Stomach (tissue), 8 donors: ENCODE measurements at regions not wholly inside any gene's neighbourhood (a gene's known extent, or its start where the extent isn't known, plus 50 kb on each side); places are given as distances from the start of the nearest gene placed in this dataset.

ENCODE experiments used
- DNase-seq, 2 donors: peaks; one replicate each; pipeline versions ENCODE4 v3.0.0 to v3.0.0-alpha.2; 2013 to 2019
- H3K27ac ChIP-seq, 5 donors: fragments of 200-600 bp in 4 of 5; sonication (generic) in 4 of 5; one replicate each; pipeline ENCODE4 v1.5.1; 2013 to 2019; ENCODE audit warnings: mild to moderate bottlenecking in 1 of 5, moderate library complexity in 1 of 5
- H3K27me3 ChIP-seq, 3 donors: fragments of 200-600 bp; sonication (generic); one replicate each; pipeline ENCODE4 v1.5.1; 2017 to 2019; ENCODE audit warnings: mixed run types in 1 of 3
- H3K36me3 ChIP-seq, 4 donors: fragments of 200-600 bp; sonication (generic); 1 replicate in 3 of 4; 2 replicates in 1 of 4; pipeline ENCODE4 v1.5.1; 2016 to 2019
- H3K4me1 ChIP-seq, 4 donors: fragments of 200-600 bp; sonication (generic); one replicate each; pipeline ENCODE4 v1.5.1; 2016 to 2019
- H3K4me3 ChIP-seq, 4 donors: fragments of 200-600 bp; sonication (generic) in 3 of 4; one replicate each; pipeline ENCODE4 v1.5.1; 2016 to 2019; ENCODE audit warnings: mild to moderate bottlenecking in 1 of 4
- H3K9me3 ChIP-seq, 4 donors: fragments of 200-600 bp; sonication (generic); one replicate each; pipeline ENCODE4 v1.5.1; 2016 to 2019
- CTCF ChIP-seq, 7 experiments: fragments of 450-650 bp in 4 of 7; fragments of 200-600 bp in 3 of 7; sonication (generic) in 3 of 7; IDR thresholded peaks; one replicate each; pipeline ENCODE4 v1.5.1; 2016 to 2019; ENCODE audit warnings: antibody characterized with exemption in 7 of 7, control low read depth in 2 of 7, mild to moderate bottlenecking in 1 of 7
- EP300 ChIP-seq: sonication (generic); formaldehyde crosslinking; IDR thresholded peaks from one replicate; pipeline ENCODE4 v1.6.1; 2017; ENCODE audit warnings: antibody characterized with exemption
- POLR2A ChIP-seq, 4 donors: fragments of 450-650 bp; IDR thresholded peaks; one replicate each; pipeline ENCODE4 v1.6.1; 2016; ENCODE audit warnings: antibody characterized with exemption in 4 of 4, control low read depth in 2 of 4, mild to moderate bottlenecking in 1 of 4, moderate library complexity in 1 of 4
- POLR2AphosphoS5 ChIP-seq, 3 donors: sonication (generic); formaldehyde crosslinking; IDR thresholded peaks; one replicate each; pipeline ENCODE4 v1.6.1; 2016; ENCODE audit warnings: antibody characterized with exemption in 3 of 3
- WGBS, 5 donors: extraction: QIAGEN DNeasy Blood & Tissue Kit in 3 of 5; methylation state at CpG; one replicate each; pipeline versions ENCODE4 v1.1.5 to v1.1.7; 2013 to 2018; 5-methylcytosine and 5-hydroxymethylcytosine counted together
- intact Hi-C: fragments of 100-400 bp; cut with DNase I; formaldehyde crosslinking; loops from one replicate; pipeline ENCODE4 v1.15.1; 2023; ENCODE audit warnings: low total_unique reads
- donor health status: healthy with polysubstance abuse.
- donor health status: Bipolar disorder and iron deficiency.
- donor health status: healthy.

GRCh38 chr5:88108490-88109279 lies 160.0 kb downstream of the TMEM161B start:
- no peak overlapping the region for H3K27ac ChIP-seq
- H3K4me1 ChIP-seq, result no peaks in the 10 kb centered on the region
- H3K36me3 ChIP-seq, result no peaks in the 10 kb centered on the region
- H3K27me3 ChIP-seq, result no peaks in the 10 kb centered on the region
- H3K4me3 ChIP-seq, result no peak overlapping the region
- H3K9me3 ChIP-seq, result no peaks in the 10 kb centered on the region
- intact Hi-C loops, result no loop called here
- no peak for TF ChIP-seq POLR2A (IDR thresholded peaks at IDR 0.05)
- no peak for DNase-seq
- 37 to 50% (median 46%) methylated on average over 8 of the region's 8 CpGs for whole genome bisulfite sequencing, 5 donors

GRCh38 chr5:88094906-88095496 lies 173.6 kb downstream of the TMEM161B start:
- H3K4me1 ChIP-seq, result no peaks in the 10 kb centered on the region
- H3K9me3 ChIP-seq, result no peaks in the 10 kb centered on the region
- H3K36me3 ChIP-seq, result no peaks in the 10 kb centered on the region
- TF ChIP-seq POLR2A (IDR thresholded peaks at IDR 0.05) (no peak), POLR2AphosphoS5 (IDR thresholded peaks at IDR 0.05) (no peak), CTCF (IDR thresholded peaks at IDR 0.05) (no peak), EP300 (no peak)
- no peak overlapping the region for H3K27ac ChIP-seq
- WGBS, 5 donors, result 31 to 49% (median 41%) methylated on average over 2 of the region's 2 CpGs
- H3K4me3 ChIP-seq, result no peak overlapping the region
- H3K27me3 ChIP-seq, result no peaks in the 10 kb centered on the region
- DNase-seq, result no peak
- intact Hi-C loops, result no loop called here

- Histone ChIP-seq H3K4me1 (no peaks in the 10 kb centered on the region), H3K27me3 (no peaks in the 10 kb centered on the region), H3K9me3 (no peaks in the 10 kb centered on the region), H3K36me3 (no peaks in the 10 kb centered on the region), H3K27ac (no peak overlapping the region), H3K4me3 (no peak overlapping the region)
- DNase-seq, result no peak
- intact Hi-C loops, result no loop called here
- TF ChIP-seq POLR2AphosphoS5 (IDR thresholded peaks at IDR 0.05) (no peak), EP300 (no peak), CTCF (IDR thresholded peaks at IDR 0.05) (no peak), POLR2A (IDR thresholded peaks at IDR 0.05) (no peak)
- 54 to 66% (median 63%) methylated on average over 3 of the region's 3 CpGs for WGBS, 5 donors
Measured at GRCh38 chr5:88094403-88094802, 174.2 kb downstream of the TMEM161B start.

GRCh38 chr5:88093765-88094164 lies 174.9 kb downstream of the TMEM161B start:
- DNase-seq, result no peak
- Histone ChIP-seq H3K4me3 (no peak overlapping the region), H3K9me3 (no peaks in the 10 kb centered on the region), H3K4me1 (no peaks in the 10 kb centered on the region), H3K27ac (no peak overlapping the region), H3K27me3 (no peaks in the 10 kb centered on the region), H3K36me3 (no peaks in the 10 kb centered on the region)
- intact Hi-C loops, result no loop called here
- WGBS, 5 donors, result 68 to 85% (median 81%) methylated on average over 3 of the region's 3 CpGs
- TF ChIP-seq EP300, result no peak
- no peak for TF ChIP-seq POLR2AphosphoS5 (IDR thresholded peaks at IDR 0.05)
- TF ChIP-seq POLR2A (IDR thresholded peaks at IDR 0.05), result no peak
- TF ChIP-seq CTCF (IDR thresholded peaks at IDR 0.05), result no peak
